Superior temporal gyrus (tissue), 1 donor: ENCODE measurements at regions not wholly inside any gene's neighbourhood (a gene's known extent, or its start where the extent isn't known, plus 50 kb on each side); places are given as distances from the start of the nearest gene placed in this dataset.

Source experiments
- DNase-seq: peaks from one replicate; pipeline ENCODE4 v3.0.0-alpha.2; 2016; ENCODE audit errors: extremely low spot score

DNA sequence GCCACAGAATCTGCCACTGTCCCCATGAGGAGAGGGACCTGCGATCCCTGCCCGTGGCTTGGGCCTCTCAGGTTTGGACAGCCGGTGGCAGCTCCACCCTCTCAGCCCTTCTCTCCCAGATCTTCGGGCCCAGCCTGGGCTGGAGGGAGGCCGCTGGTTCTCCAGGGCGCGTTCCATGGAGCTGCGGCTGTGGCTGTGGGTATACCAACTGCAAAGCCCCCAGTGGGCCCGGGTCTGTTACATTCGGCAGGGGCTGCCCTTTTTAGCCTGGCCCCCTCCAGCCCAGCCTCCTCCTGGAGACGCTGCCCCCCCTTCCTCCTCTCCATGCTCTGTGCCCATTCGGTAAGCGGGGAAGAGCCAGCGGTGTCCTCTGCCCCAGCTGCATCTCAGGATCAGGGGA, 64.7 kb upstream of the ZNF469 start:
- no peak for DNase-seq

DNA sequence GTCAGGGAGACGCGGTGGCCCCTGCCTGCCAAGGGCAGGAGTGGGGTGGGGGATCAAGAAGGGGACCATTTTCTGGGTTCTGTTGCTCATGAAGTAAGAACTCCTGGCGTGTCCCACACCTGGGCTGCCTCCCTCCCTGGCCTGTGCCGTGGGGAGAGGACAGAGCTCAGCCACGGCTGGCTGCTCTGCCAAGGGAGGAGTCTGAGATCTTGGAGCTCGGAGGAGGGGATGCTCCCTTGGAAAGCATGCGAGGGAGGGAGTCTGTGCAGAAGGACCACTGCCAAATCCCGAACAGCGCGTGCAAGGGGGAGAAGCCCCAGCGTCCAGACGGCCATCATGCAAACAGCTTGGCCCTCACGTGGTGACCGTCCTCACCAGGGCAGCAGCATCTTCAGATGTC, 64.2 kb upstream of the ZNF469 start:
- no peak for DNase-seq

DNA sequence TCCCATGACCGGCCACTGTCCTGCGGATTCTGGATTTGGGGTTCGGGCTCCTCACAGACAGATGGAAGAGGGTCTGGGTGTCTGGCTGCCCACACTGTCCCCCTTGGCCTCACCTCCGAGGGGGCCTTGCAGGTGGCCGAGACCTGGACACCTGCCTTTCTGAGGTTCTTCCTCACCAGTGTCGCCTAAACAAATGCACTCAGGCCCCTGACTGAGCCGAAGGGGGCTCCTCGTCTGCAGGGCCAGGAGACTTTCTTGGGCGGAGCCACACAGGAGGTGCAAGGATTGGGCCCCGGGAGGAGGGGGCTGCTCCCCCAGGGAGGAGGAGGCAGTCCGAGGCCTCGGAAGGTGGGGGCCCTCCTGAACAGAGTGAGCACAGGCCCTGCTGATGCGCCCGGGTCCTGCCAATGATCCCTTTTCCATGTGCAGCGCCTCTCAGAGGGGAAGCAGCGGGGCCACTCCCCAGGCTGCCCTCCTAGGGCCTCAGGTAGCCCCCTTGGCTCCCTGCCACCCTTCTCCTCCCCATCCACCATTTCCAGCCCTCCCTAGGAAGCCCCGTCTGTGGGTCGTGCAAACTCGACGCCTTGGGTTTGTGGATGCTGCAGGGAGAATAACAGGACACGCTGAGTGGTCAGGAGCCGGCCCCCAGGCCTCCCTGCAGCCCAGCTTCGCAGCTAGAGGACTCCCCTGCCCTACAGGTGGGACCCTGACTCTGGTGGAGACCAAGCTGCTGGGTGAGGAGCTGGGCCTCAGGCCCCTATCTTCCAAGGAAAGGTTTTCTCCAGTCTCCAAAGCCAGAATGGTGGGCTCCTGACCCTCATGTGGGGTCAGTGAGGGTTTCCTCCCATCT, 63.4 kb upstream of the ZNF469 start:
- DNase-seq = no peak

DNA sequence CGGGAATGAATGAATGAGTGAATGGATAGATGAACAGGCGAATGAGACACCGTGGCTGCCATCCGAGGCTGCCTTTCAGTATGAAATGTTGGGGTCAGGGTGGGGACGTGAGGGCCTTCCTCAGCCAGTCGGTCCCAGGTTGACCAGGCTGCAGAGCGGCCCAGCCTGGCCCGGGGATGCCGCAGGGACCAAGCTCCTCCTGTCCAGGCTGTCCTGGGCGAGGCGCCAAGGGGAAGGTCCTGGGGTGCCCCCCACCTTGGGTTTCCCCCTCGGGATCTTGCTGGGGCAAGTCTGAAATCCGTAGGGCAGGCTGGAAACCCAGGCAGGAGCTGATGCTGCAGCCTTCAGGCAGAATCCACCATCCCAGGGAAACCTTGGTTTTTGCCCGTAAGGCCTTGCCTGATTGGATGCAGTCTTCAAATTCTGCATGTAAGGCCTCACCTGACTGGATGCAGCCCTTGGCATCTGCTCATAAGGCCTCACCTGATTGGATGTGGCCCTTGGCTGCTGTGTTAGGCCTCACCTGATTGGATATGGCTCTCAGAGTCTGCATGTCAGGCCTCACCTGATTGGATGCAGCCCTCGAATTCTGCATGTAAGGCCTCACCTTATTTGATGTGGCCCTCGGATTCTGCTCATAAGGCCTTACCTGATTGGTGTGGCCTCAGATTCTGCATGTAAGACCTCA, 61.7 kb upstream of the ZNF469 start:
- DNase-seq = no peak

DNA sequence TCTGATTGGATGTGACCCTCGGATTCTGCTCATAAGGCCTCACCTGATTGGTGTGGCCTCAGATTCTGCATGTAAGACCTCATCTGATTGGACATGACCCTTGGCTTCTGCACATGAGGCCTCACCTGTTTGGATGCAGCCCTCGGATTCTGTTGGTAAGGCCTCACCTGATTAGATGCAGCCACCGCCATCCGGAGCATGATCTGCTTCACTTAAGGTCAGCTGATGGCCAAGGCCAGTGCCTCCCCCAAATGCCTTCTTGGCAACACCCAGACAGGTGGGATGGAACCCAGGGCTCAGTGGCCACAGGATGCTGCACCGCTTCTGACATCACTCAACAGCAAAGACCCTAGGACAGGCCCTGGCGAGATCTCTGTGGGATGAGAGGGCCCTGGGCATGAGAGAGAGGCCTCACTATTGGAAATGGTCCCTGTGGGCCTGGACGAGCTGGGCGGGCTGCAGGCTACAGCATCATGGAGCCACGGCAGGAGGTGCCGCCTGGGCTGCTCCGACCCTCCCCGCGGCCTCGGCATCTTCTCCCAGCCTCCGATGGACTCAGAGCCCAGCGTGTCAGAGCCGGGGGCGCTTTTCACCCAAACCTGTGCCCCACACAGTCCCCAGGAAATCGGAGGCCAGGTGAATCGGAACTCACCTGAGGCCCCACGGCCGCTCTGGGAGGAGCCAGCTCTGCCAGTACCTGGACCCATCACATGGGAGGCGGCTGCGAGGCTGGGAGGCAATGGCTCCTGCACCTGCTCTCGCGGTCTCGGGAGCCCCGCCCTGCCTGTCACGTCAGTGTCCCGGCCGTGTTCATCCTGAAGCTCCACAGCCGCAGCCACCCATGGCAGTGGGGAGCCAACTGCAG, 60.9 kb upstream of the ZNF469 start:
- no peak for DNase-seq

DNA sequence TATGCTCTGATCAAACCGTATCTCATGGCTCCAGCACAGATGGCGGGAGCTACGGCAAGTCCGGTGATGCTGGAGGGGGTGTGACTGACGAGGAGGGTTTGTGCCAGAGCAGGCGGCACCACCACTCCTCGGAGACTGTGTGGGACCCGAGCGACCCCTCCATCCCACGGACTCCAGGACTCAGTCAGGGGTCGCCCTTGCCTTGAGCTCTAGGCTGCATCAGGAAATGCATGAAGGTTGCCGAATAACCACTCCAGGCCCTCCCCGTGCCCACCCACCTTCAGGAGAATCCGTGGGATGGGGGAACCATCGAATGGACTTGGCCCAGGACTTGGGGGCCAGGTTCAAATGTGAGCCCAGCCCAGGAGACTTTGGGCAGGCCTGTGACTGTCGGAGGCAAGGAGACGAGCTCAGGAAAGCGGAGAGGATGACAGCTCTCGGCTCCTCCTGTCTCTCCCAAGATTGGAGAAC, 60.2 kb upstream of the ZNF469 start:
- DNase-seq = no peak

DNA sequence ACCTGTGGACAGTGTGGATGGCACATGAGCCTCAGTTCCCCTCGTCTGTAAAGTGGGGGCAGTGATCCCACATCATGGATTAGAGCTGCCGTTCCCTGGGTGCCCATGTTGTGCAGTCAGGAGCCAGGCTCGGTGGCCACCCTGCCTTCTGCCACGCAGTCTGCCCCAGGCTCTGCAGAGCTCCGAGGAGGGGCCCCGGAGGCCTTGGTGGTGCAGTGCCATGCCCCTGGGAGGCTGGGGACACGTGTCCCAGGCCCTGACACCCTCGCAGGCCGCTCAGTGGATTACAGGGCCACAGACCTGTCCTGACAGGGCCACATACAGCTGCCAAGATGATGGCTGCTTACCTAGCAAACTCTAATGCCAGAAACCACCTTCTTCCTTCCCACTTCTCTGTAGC, 59.7 kb upstream of the ZNF469 start:
- no peak for DNase-seq

DNA sequence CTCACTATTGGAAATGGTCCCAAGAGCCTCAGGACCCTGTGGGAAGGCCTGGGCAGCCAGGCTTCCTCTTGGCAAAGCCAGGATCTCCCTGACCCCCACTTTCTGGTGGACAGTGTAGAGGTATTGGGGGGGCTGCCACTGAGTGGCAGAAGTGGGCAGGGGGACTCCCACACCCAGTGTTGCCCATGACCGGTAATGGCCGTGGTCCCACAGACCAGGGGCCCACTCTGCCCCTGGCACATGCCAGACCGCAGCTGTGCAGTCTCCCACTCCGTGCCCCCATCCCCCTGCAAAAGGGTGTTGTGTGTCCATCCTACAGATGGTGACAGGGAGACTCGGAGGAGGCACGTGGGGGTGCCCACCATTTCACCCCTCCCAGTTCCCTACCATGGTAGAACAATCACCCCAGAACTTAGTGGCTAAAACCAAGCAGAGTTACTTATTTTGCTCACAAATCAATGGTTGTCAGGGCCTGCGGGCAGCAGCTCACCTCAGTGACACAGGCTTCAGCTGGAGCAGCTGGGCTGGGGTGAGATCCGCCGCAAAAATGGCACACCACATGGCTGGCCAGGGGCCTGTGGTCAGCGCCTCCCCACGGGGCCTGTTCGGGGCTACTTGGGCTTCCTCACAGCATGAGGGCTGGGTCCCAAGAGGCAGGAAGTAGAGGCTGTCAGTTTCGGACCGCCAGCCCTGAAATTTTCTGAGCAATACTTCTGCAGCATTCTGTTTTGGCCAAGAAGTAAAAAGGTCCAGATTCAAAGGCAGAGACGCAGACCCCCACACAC, 59.0 kb upstream of the ZNF469 start:
- no peak for DNase-seq

DNA sequence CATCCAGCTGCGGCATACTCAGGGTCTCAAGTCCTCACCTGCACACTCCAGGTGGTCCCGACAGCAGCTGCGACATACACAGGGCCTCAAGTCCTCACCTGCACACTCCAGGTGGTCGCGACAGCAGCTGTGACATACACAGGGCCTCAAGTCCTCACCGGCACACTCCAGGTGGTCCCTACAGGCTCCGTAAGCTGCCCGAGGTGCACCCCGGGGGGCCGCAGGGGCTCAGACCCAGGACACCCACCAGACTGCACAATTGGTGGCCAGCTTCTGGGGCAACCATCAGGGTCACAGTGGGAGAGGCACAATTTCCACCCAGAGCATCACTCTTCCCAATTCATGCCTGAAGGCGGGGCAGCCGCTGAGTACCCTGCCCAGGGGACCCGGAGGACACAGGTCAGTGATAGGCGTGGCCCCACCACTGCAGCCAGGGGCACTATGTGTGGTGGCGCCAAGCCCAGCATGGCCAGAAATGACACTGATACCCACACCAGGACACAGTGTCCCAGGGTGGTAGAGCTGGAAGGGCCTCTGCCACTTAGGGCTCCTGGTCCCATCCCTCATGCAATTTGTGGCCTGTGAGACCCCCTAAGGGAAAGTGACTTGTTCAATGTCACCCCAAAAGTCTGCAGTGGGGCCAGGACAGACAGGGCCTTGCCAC, 57.5 kb upstream of the ZNF469 start:
- no peak for DNase-seq

DNA sequence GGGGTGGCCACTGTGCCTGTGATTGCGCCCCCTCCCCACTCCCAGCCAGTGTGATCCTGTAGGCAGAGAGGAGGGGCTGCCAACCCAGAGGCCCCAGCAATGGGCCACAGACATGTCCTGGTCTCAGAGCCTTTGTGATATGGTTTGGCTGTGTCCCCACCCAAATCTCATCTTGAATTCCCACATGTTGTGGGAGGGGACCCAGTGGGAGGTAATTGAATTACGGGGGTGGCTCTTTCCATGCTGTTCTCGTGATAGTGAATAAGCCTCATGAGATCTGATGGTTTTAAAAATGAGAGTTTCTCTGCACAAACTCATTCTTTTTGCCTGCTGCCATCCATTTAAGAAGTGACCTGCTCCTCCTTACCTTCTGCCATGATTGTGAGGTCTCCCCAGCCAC, 56.8 kb upstream of the ZNF469 start:
- no peak for DNase-seq

DNA sequence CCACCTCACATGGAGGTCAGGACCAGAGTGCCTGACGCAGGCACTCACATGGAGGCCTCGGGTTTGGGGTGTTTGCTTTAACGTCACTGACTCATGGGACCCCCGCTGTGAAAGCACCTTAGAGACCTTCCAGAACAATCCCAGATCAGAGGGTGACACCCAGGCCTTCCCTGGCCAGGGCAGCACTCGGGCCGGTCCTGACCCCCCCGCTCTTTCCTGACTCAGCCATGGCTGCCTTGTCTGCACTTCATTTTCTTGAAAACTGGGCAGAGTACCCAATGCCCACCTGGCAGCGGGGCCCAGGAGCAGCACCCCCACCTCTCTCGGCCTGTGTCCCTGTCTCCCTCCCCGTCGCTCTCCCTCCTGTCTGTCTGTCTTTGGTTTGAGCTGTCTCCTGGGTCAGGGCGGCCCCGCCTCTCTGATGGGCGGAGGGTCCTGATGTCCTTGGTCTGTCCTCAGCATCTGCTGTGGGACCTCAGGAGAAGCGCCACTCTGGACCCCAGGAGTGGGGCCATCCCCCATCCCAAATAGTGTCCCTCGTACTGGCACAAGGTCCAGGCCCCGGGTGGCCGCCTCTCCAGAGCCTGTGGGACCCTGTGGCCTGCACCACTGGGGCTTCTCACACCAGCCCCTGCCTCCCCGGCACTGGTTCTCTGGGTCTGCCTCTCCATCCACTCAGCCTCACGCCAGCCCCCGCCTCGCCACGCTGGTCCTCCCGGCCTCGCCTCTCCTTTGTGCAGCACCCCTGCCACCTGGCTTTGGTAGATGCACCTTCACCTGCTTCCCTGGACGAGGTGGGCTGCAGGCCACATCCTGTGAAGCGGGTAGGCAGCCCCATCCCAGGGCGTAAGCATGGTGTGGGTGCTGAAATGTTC, 55.9 kb upstream of the ZNF469 start:
- no peak for DNase-seq

DNA sequence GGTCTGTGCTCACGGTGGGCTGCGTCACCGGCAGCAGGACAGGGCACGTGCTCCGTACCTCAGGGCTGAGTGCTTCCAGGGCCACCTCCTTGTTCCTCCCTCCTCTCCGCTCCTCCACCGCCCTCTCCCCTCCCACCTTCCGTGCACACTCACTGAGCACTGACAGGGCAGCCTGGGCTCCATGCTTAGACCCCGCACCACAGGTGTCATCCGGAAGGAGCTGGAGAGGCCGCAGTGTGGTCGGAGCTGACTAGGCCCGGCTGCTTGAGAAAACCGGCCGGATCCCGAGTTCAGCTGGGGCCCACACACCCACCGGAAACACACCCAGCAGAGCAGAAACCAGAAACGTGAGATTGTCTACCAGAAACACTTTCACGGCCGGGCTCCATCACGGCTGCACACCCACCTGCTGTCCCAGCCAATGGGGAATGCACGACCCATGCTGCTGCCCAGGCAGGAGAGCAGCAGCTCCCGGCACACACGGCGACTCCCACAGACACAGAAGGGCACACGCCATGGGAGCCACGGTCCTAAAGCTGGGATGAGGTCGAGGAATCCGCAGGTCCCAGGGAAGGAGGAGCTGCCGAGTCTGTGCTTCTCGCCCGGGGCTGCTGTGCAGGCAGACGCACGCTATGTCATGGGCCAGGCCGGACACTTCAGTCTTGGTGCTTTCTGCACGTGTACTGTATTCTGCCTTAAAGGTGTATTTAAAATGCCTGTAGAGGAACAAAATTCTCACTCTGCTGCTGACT, 55.0 kb upstream of the ZNF469 start:
- no peak for DNase-seq

DNA sequence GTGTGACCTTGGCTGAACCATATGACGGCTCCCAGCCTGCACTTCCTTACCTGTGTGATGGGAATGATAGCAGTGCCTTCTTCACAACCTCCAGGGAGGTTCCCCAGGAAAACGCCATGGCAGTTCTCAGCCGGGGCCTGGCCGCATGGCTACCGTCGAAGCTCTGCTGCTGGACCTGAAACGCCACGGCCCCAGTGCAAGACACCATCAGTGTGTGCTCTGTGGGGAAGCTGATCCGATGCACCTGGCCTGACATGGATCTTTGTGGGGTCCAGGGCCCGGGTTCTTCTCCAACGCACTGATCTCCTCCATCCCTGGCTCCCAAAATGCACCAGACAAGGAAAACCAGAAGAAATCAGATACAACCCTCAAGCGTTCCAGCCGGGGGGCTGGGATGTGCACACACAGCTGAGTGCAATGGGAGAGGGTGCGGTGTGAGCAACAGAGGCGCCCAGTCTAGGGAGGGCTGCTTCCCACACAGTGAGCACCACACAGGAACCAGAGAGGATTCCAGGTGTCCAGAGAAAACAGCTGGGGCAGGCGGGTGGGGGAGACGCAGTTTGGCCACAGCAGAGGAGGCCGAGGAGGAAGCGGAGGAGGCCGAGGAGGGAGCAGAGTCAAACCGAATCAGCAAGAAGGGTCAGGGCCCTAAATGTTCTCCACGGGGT, 54.3 kb upstream of the ZNF469 start:
- no peak for DNase-seq

DNA sequence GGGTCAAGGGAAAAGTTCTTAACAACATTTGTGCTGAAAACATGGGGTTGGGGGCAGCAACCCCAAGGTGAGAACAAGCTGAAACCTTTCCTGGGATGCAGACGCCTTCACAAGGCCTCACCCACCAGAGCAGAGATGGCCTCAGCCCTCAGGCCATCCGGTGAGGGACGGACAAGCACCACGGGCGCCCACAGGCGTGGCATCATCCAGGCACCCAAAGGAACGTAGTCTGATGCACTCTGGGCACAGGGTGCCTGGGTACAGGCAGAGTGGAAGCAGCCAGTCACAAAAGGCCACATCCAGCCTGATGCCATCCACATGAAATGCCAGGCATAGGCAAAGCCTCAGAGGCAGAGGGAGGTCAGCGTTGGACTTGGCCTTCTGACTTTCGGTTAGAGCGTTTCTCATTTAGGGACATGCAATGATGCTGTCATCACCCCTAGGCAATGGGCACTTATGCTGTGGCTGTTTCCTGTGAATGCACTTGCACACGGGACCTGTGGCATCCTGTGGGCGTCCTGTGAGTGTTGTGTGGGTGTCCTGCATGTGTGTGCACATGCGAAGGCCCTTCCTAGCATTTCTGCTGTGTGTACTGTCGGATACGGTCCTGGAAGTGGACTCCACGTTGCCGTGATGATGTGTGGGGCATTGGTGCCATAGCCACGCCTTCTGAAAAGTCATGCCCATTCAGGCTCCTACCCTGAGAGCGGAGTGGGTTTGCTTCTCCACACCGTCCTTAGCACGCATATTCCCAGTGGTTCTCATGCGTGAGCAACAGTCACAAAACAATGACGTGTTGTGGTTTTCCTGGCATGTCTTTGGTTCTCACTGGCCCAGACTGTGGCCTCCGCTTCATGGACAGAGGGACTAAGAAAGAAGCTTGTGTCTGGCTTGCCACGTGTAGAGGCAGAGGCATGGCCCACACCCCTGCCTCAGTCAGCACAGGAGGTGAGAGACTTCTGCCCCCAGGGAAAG, 52.7 kb upstream of the ZNF469 start:
- no peak for DNase-seq

DNA sequence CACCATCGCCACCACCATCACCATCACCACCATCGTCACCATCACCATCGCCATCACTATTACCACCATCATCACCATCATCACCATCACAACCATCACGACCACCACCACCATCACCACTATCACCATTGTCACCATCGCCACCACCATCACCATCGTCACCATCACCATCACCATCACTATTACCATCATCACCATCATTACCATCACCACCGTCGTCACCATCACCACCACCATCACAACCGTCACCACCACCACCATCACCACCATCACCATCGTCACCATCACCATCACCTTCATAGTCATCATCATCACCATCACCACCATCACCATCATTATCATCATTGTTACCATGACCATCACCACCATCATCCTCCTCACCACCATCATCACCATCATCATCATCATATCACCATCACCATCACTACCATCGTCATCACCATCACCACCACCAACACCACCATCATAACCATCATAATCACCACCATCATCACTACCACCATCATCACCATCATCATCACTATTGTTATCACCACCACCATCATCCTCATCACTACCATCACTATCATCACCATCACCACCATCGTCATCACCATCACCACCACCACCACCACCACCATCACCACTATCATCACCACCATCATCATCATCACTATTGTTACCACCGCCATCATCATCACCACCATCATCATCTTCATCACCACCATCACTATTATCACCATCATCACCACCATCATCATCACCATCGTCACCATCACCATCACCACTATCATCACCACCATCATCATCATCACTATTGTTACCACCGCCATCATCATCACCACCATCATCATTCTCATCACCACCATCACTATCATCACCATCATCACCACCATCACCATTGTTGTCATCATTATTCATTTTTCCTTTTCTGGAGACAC, 51.5 kb upstream of the ZNF469 start:
- DNase-seq = no peak
